ENCODE measurements at regions not wholly inside any gene's neighbourhood (a gene's known extent, or its start where the extent isn't known, plus 50 kb on each side); places are given as distances from the start of the nearest gene placed in this dataset.

- Histone ChIP-seq H3K4me2 (ENCODE audit: low read length) (peak overlapping the region; percentile 51), H3K27ac (ENCODE audit: low read length) (no peak overlapping the region), H4K20me1 (ENCODE audit: low read length) (no peaks in the 10 kb centered on the region), H3K9me2 (replicated peaks; ENCODE audit: low read length) (no peaks in the 10 kb centered on the region), H3K36me3 (ENCODE audit: low read depth, low read length) (no peaks in the 10 kb centered on the region), H2AFZ (ENCODE audit: low read length) (peak overlapping the region; percentile 28; the same call in 1 of the 2 replicates), H3K9ac (ENCODE audit: low read length) (no peak overlapping the region), H3K79me2 (ENCODE audit: low read length) (no peaks in the 10 kb centered on the region), H3F3A (ENCODE audit: low read length, unreplicated experiment) (no peaks in the 10 kb centered on the region), H3K9me3 (ENCODE audit: low read length) (0 out of 2 replicates have a peak, but pooled peaks cover 8% of the 10 kb centered on the region), H3K4me3 (ENCODE audit: low read length) (no peak overlapping the region), H3K27me3 (ENCODE audit: low read length) (peaks cover 10% of the 10 kb centered on the region; the same call in 1 of the 2 replicates), H3K4me1 (ENCODE audit: insufficient read depth, low read length) (peaks cover 31% of the 10 kb centered on the region)
- ATAC-seq: no peak
- no peak for DNase-seq
- intact Hi-C loops (cut with micrococcal nuclease): no loop called here
- no TSS peak for BruUV-seq (replicated peaks)
- ChIA-PET CTCF (no interaction called here), POLR2A (ENCODE audit: unreplicated experiment) (no interaction called here)
- TF ChIP-seq EZH2 (IDR thresholded peaks at IDR 0.05; ENCODE audit: low read length, unreplicated experiment): no peak
- no peak for TF ChIP-seq CTCF (conservative IDR thresholded peaks at IDR 0.05; ENCODE audit: low read depth, low read length)
- no peak for TF ChIP-seq EZH2phosphoT487 (IDR thresholded peaks at IDR 0.05; ENCODE audit: borderline replicate concordance, low read length)
Measured at GRCh38 chr2:128425216-128425615, 106.5 kb upstream of the HS6ST1 start.

GRCh38 chr2:128425731-128426620 lies 107.3 kb upstream of the HS6ST1 start:
- H3K79me2 ChIP-seq (ENCODE audit: low read length): no peaks in the 10 kb centered on the region
- no peaks in the 10 kb centered on the region for H3K9me2 ChIP-seq (replicated peaks; ENCODE audit: low read length)
- no peak overlapping the region for H3K4me3 ChIP-seq (ENCODE audit: low read length)
- POLR2A ChIA-PET (ENCODE audit: unreplicated experiment): interaction anchor here (0.5 kb wide), 1 partner anchor 31 kb away, joined by 3 read pairs; no protein-coding TSS in a partner anchor
- intact Hi-C loops (cut with micrococcal nuclease): no loop called here
- TF ChIP-seq EZH2phosphoT487 (IDR thresholded peaks at IDR 0.05; ENCODE audit: borderline replicate concordance, low read length) (no peak), EZH2 (IDR thresholded peaks at IDR 0.05; ENCODE audit: low read length, unreplicated experiment) (no peak), CTCF (conservative IDR thresholded peaks at IDR 0.05; ENCODE audit: low read depth, low read length) (no peak)
- no peaks in the 10 kb centered on the region for H4K20me1 ChIP-seq (ENCODE audit: low read length)
- H3F3A ChIP-seq (ENCODE audit: low read length, unreplicated experiment): no peaks in the 10 kb centered on the region
- peaks cover 10% of the 10 kb centered on the region; the same call in 1 of the 2 replicates for H3K27me3 ChIP-seq (ENCODE audit: low read length)
- peak overlapping the region; percentile 15; the same call in 1 of the 2 replicates for H3K27ac ChIP-seq (ENCODE audit: low read length)
- H3K4me2 ChIP-seq (ENCODE audit: low read length): peak overlapping the region; percentile 51
- 0 out of 2 replicates have a peak, but pooled peaks cover 8% of the 10 kb centered on the region for H3K9me3 ChIP-seq (ENCODE audit: low read length)
- peak; percentile 55 for ATAC-seq
- no TSS peak for BruUV-seq (replicated peaks)
- no peaks in the 10 kb centered on the region for H3K36me3 ChIP-seq (ENCODE audit: low read depth, low read length)
- peaks cover 31% of the 10 kb centered on the region for H3K4me1 ChIP-seq (ENCODE audit: insufficient read depth, low read length)
- H2AFZ ChIP-seq (ENCODE audit: low read length): peak overlapping the region; percentile 28; the same call in 1 of the 2 replicates
- H3K9ac ChIP-seq (ENCODE audit: low read length): no peak overlapping the region
- CTCF ChIA-PET: interaction anchor here (0.6 kb wide), 1 partner anchor 31 kb away, joined by 3 read pairs; no protein-coding TSS in a partner anchor
- peak; percentile 77 for DNase-seq

DNA sequence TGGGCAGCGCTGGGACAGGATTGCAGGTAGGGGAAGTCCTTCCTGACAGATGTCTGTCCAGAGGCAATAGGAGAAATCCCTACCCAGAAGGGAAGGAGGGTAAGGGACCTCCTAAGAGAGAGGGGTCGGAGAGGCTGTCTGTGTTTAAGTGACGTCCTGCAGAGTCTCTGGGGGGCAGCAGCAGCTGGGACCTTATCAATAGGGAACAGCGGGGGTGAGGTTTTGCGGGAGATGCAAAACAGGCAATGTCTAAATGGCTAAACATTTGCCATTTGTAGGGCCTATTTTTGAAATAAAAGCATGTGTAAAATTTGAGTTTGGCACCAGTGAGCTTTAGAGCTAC lies 108.7 kb upstream of the HS6ST1 start:
- Histone ChIP-seq H3K9me2 (replicated peaks; ENCODE audit: low read length) (no peaks in the 10 kb centered on the region), H3K9ac (ENCODE audit: low read length) (no peak overlapping the region), H3F3A (ENCODE audit: low read length, unreplicated experiment) (no peaks in the 10 kb centered on the region), H3K4me1 (ENCODE audit: insufficient read depth, low read length) (peaks cover 25% of the 10 kb centered on the region), H3K36me3 (ENCODE audit: low read depth, low read length) (no peaks in the 10 kb centered on the region), H3K4me2 (ENCODE audit: low read length) (no peak overlapping the region), H3K79me2 (ENCODE audit: low read length) (no peaks in the 10 kb centered on the region), H2AFZ (ENCODE audit: low read length) (no peak overlapping the region), H3K27me3 (ENCODE audit: low read length) (peaks cover 10% of the 10 kb centered on the region; the same call in 1 of the 2 replicates), H3K27ac (ENCODE audit: low read length) (no peak overlapping the region), H4K20me1 (ENCODE audit: low read length) (no peaks in the 10 kb centered on the region), H3K4me3 (ENCODE audit: low read length) (no peak overlapping the region), H3K9me3 (ENCODE audit: low read length) (0 out of 2 replicates have a peak, but pooled peaks cover 8% of the 10 kb centered on the region)
- DNase-seq: no peak
- BruUV-seq (replicated peaks): no TSS peak
- intact Hi-C loops (cut with micrococcal nuclease): no loop called here
- ChIA-PET POLR2A (ENCODE audit: unreplicated experiment) (no interaction called here), CTCF (no interaction called here)
- TF ChIP-seq CTCF (conservative IDR thresholded peaks at IDR 0.05; ENCODE audit: low read depth, low read length): no peak
- no peak for TF ChIP-seq EZH2 (IDR thresholded peaks at IDR 0.05; ENCODE audit: low read length, unreplicated experiment)
- no peak for TF ChIP-seq EZH2phosphoT487 (IDR thresholded peaks at IDR 0.05; ENCODE audit: borderline replicate concordance, low read length)
- ATAC-seq: no peak
